ENCODE measurements at regions not wholly inside any gene's neighbourhood (a gene's known extent, or its start where the extent isn't known, plus 50 kb on each side); places are given as distances from the start of the nearest gene placed in this dataset.
"Not testable (repeated sequence)": the region's sequence is repeated elsewhere in the genome, so short reads cannot be mapped to it uniquely, and the experiment has no call there.

GRCh38 chr1:208349694-208350330, 105.6 kb upstream of the PLXNA2 start:
- no peak for DNase-seq

DNA sequence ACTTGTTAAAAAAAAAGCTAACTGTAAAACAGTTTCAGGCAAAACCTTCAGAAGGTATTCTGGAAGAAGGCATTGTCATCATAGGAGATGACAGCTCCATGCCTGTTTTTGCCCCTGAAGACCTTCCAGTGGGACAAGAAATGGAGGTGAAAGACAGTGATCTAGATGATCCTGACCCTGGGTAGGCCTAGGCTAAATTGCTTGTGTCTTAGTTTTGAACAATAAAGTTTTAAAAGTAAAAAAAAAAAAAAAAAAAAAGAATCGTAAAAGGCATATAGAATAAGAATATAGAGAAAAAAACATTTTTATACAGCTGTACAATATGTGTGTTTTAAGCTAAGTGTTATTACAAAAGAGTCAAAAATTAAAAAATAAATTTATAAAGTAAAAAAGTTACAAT, 106.6 kb upstream of the PLXNA2 start:
- DNase-seq = no peak

DNA sequence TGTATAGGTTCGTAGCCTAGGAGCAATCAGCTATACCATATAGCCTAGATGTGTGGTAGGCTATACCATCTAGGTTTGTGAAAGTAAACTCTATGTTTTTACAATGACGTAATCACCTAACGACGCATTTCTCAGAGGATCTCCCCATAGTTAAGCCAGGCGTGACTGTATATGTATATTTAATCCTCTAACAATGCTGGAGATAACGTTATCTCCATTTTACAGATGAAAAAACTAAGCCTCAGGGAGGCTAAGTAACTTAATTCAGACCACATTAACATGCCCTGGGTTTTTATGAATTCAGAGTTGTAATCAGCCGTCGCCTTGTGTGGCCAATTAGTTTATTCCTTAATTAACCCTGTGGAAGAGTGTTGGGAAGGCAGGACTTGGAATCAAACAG, 107.7 kb upstream of the PLXNA2 start:
- DNase-seq = no peak

DNA sequence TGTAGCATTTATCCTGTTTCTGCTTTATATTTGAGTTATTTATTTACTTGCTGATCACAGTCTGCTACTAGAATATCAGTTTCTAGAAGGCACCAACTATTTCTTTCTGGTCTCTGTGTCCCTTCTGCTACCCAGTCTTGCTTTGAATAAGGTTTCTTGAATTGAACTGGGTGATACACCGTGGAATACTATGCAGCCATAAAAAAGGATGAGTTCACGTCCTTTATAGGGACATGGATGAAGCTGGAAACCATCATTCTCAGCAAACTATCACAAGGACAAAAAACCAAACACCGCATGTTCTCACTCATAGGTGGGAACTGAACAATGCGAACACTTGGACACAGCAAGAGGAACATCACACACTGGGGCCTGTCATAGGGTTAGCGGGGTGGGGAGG, 109.6 kb upstream of the PLXNA2 start:
- not testable (repeated sequence) for DNase-seq

GRCh38 chr1:208357644-208358507, 113.7 kb upstream of the PLXNA2 start:
- no peak for DNase-seq

- DNase-seq = no peak
These were observed 114.5 kb upstream of the PLXNA2 start for GRCh38 chr1:208358651-208359050.

- DNase-seq = no peak
These were observed 117.8 kb upstream of the PLXNA2 start for GRCh38 chr1:208362011-208362410.

DNA sequence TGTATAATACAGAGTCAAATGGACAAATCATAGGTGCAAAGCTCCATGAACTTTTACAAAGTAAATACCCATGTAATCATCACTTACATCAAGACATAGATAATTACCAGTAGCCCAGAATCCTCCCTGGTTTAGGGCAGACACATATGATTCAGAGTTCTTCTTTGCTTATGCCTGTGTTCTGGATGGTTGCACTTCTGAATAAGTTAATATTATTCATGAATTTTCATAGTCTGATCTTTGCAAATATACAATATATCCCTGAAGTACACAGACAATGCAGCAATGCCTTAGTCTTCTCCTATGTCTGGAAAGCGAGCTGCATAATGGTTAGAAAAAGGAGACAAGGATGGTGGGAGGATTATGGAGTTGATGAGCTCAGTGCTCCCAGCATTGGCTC, 122.4 kb upstream of the PLXNA2 start:
- no peak for DNase-seq

DNA sequence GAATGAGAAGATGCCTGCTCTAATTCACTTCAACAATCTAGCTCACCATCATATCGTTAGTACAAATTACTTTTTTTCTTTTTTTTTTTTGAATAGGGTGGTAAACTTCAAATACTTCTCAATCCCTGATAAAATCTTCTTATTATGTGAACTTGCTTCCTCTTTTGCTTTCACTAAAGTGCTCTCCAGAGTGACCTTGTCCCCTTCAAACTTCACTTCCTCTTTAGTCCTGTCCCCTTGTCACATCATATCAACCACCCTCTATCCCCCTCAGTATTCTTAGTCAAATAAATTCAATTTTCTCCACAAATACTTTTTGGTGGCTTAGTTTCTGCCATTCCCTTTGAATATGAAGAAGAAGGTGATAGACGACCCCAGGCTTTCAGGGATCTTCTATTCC, 124.9 kb upstream of the PLXNA2 start:
- DNase-seq = no peak

- DNase-seq = no peak
These were observed 125.5 kb upstream of the PLXNA2 start for GRCh38 chr1:208369658-208370057.

GRCh38 chr1:208374391-208374941, 130.3 kb upstream of the PLXNA2 start:
- DNase-seq = no peak

DNA sequence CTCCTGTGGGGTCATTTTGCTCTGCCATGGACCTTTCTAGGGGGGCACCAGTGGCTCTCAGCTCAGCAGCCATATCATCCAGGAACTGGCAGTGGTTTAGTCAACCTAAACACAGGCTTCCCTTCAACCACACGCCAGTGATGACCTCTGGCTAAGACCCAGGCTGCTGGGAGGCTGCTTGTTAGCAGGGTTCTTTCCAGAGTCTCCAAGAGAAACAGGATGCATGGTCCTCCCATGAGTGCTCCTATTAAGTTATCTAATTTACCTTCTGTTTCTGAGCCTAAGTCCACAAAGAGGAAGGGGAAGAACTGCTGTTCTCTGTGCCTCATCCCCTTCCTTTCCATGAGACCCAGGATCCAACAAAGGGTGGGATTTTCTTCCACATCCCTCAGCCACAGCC, 137.3 kb upstream of the PLXNA2 start:
- no peak for DNase-seq

GRCh38 chr1:208387908-208388811, 144.0 kb upstream of the PLXNA2 start:
- DNase-seq = no peak

- DNase-seq = no peak
These were observed 149.2 kb upstream of the PLXNA2 start for GRCh38 chr1:208393416-208393815.

GRCh38 chr1:208393826-208394225, 149.6 kb upstream of the PLXNA2 start:
- no peak for DNase-seq

GRCh38 chr1:208397286-208397685, 153.1 kb upstream of the PLXNA2 start:
- DNase-seq = no peak

DNA sequence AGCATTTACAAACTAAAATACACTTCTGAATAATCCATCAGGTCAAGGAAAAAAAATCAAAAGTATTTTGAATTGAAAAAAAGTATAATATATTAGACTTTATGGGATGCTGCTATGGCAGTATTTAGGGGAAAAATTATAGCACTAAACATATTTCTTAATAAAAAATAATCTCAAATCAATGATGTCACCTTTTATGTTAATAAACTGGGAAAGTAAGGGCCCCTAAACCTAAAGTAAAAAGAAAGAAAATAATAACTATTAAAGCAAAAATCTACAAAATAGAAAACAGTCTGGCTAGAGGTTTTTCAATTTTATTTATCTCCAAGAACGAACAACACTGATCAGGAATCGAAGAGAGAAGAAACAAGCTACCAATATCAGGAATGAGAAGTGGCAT, 160.8 kb upstream of the PLXNA2 start:
- DNase-seq = no peak

GRCh38 chr1:208409176-208409575, 165.0 kb upstream of the PLXNA2 start:
- DNase-seq = no peak

GRCh38 chr1:208410409-208410808, 166.2 kb upstream of the PLXNA2 start:
- DNase-seq = no peak

GRCh38 chr1:208413006-208413405, 168.8 kb upstream of the PLXNA2 start:
- no peak for DNase-seq

DNA sequence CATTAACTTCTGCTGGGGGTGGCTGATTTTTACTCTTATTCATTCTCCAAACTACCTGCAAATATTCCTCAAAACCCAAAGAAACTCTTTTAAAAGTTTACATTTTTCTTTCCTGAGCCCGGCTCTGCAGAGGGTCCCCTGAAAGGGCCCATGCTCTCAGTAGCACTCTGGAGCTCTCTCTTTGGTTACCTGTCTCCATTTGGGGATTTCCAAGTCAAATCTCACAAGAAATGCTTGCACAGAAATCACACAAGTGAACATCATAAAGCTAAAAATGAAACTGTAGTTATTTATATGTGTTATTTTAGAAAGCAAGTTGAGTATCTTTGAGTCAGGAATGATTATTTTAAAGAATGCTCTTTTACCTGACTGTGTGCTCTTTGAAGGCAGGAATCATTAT, 174.5 kb upstream of the PLXNA2 start:
- no peak for DNase-seq

DNA sequence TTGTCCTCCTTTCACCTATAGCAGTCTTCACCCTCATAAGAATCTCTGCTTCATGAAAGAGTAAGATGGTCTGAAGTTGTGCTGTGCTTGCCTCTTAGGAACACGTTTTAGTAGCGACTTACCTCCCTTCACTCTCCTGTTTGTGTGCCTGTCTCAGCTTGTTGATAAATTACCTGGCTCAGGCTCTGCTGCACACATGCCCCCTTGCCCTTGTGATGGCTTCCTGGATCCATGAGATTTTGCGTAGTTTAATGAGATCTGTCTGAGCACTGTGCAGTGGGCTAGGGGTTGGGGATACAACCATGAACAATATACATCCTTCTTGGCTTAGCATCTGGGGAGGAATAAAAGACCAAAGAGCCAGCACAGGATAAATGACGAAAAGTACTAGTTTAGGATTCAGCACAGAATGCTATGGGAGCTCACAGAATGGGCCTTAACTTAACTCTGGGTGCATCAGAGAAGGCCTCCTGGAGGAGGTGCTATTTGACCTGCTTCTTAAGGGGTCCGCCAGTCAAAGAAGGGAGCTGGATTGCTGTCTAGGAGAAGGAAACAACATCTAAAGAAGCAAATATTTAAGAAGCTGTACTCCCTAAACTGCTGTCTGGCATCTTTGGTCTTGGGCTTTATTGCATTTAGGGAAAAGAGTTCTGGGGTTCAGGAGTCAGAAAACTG, 175.7 kb upstream of the PLXNA2 start:
- no peak for DNase-seq

GRCh38 chr1:208420696-208421095, 176.5 kb upstream of the PLXNA2 start:
- DNase-seq = no peak

Measured in hippocampal formation (tissue), 2 donors.